Heart left ventricle (tissue), 16 donors: ENCODE measurements at regions not wholly inside any gene's neighbourhood (a gene's known extent, or its start where the extent isn't known, plus 50 kb on each side); places are given as distances from the start of the nearest gene placed in this dataset.

Source experiments
- ATAC-seq, 4 donors: fragments of 200-7000 bp; cut with Tn5 transposase; one replicate each; pipeline ENCODE4 v1.9.1; 2020 to 2022; ENCODE audit warnings: moderate library complexity in 4 of 4, mild to moderate bottlenecking in 3 of 4, moderate number of reproducible peaks in 1 of 4
- DNase-seq, 5 donors: peaks; one replicate each; pipeline ENCODE4 v3.0.0-alpha.2; 2020
- H3K27ac ChIP-seq, 12 donors: fragments of 200-600 bp; sonication (generic) in 4 of 12; one replicate each; pipeline versions ENCODE4 v1.5.0 to v1.8.0; 2016 to 2022; ENCODE audit warnings: mild to moderate bottlenecking in 2 of 12
- H3K27me3 ChIP-seq, 9 donors: fragments of 200-600 bp; sonication (generic) in 2 of 9; one replicate each; pipeline versions ENCODE4 v1.5.1 to v1.8.0; 2016 to 2022; ENCODE audit warnings: mild to moderate bottlenecking in 3 of 9
- H3K36me3 ChIP-seq, 9 donors: fragments of 200-600 bp; sonication (generic) in 2 of 9; one replicate each; pipeline versions ENCODE4 v1.5.0 to v1.8.0; 2018 to 2022; ENCODE audit warnings: mild to moderate bottlenecking in 2 of 9
- H3K4me1 ChIP-seq, 12 donors: fragments of 200-600 bp; sonication (generic) in 4 of 12; one replicate each; pipeline versions ENCODE4 v1.5.0 to v1.8.0; 2016 to 2022; ENCODE audit warnings: mild to moderate bottlenecking in 3 of 12
- H3K4me3 ChIP-seq, 12 donors: fragments of 200-600 bp; sonication (generic) in 4 of 12; one replicate each; pipeline versions ENCODE4 v1.5.0 to v1.8.0; 2017 to 2022; ENCODE audit warnings: mild to moderate bottlenecking in 9 of 12, moderate library complexity in 4 of 12
- H3K9me3 ChIP-seq, 12 donors: fragments of 200-600 bp; sonication (generic) in 4 of 12; one replicate each; pipeline versions ENCODE4 v1.5.0 to v1.8.0; 2016 to 2022; ENCODE audit warnings: mild to moderate bottlenecking in 1 of 12
- CTCF ChIP-seq, 12 donors: fragments of 200-600 bp; sonication (generic) in 4 of 12; IDR thresholded peaks; one replicate each; pipeline versions ENCODE4 v1.5.0 to v1.8.0; 2018 to 2022; ENCODE audit warnings: antibody characterized with exemption in 12 of 12, mild to moderate bottlenecking in 5 of 12
- POLR2A ChIP-seq, 2 donors: fragments of 450-650 bp; IDR thresholded peaks; one replicate each; pipeline ENCODE4 v1.6.1; 2017; ENCODE audit warnings: antibody characterized with exemption in 2 of 2, mild to moderate bottlenecking in 2 of 2, moderate library complexity in 2 of 2
- WGBS, 4 donors: extraction: QIAGEN DNeasy Blood & Tissue Kit in 2 of 4; methylation state at CpG; one replicate each; pipeline versions ENCODE4 v1.1.5 to v1.1.7; 2013 to 2018; 5-methylcytosine and 5-hydroxymethylcytosine counted together
- intact Hi-C, 10 donors: fragments of 100-400 bp; cut with DNase I; formaldehyde crosslinking; loops; one replicate each; pipeline versions ENCODE4 v1.11.1 to v1.14.2; 2022
- donor health status: ischemic (EF 13 %, LVEDD 7.1; RV severe dilation, severe dysfunction).
- donor health status: healthy with polysubstance abuse.
- donor health status: DM: no; HTN: yes; CAD: no.
- donor health status: DM: no; HTN: no; CAD: no.
- donor health status: ischemic (EF 25% LVEDD 6.9; RV normal size, moderate dysfunction).
- donor health status: ischemic (EF 25% LVEDD 5.7; RV mildly dilated, moderate dysfunction).
- donor health status: healthy.
- donor health status: DM: yes; HTN: yes; CAD: no.
- donor health status: ischemic (EF 35%, LVEDD 5.7; RV mildly dilated, moderate dysfunction).
- donor health status: nonischemic (EF 11% LVEDD 7.7; RV severe dilation, severe dysfunction).
- donor health status: DM: yes; HTN: yes; CAD: no.
- donor health status: PGD.
- donor health status: ischemic (EF 29% LVEDD 5.4; RV normal size, mild dysfunction).
- donor health status: nonischemic (EF 23%, LVEDD 6.1; RV moderate dilation, normal function).

DNA sequence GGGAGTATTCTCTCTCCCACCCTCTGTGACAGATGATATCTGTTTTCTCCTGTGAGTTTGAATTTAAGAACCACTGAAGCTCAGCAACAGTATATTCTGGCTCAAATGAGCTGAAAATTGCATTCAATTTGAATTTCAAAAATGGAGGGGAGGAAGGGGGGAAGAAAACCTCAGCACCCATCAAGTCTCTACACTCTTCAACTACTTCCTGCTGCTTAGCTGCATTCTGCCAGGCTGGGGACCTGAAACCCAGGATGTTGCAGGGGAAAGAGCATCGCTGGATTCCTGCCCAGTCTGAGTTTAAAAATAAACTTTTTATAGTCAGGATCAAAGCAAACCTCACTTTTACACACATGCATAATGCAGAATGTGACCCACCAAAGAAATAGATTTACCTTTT is 214.3 kb upstream of the ESRRG start:
- no peak overlapping the region for H3K27ac ChIP-seq
- intact Hi-C loops = no loop called here
- DNase-seq (no peak), ATAC-seq (no peak)
- no peaks in the 10 kb centered on the region for H3K36me3 ChIP-seq
- H3K9me3 ChIP-seq = no peaks in the 10 kb centered on the region
- TF ChIP-seq POLR2A (IDR thresholded peaks at IDR 0.05) = no peak
- no peak for TF ChIP-seq CTCF (IDR thresholded peaks at IDR 0.05)
- no peak overlapping the region for H3K4me3 ChIP-seq
- no peaks in the 10 kb centered on the region for H3K4me1 ChIP-seq
- H3K27me3 ChIP-seq = no peaks in the 10 kb centered on the region
- WGBS, 4 donors = 17 to 22% (median 21%) methylated on average over 1 of the region's 1 CpG

- intact Hi-C loops = no loop called here
- no peak overlapping the region for H3K4me3 ChIP-seq
- no peaks in the 10 kb centered on the region for H3K36me3 ChIP-seq
- ATAC-seq = no peak
- no peak overlapping the region for H3K27ac ChIP-seq
- WGBS, 4 donors = 86 to 100% (median 96%) methylated on average over 1 of the region's 1 CpG
- no peaks in the 10 kb centered on the region for H3K4me1 ChIP-seq
- no peaks in the 10 kb centered on the region for H3K9me3 ChIP-seq
- TF ChIP-seq POLR2A (IDR thresholded peaks at IDR 0.05) (no peak), CTCF (IDR thresholded peaks at IDR 0.05) (no peak)
- no peaks in the 10 kb centered on the region for H3K27me3 ChIP-seq
- no peak for DNase-seq
Observed at GRCh38 chr1:216936779-216937178, 213.6 kb upstream of the ESRRG start.

DNA sequence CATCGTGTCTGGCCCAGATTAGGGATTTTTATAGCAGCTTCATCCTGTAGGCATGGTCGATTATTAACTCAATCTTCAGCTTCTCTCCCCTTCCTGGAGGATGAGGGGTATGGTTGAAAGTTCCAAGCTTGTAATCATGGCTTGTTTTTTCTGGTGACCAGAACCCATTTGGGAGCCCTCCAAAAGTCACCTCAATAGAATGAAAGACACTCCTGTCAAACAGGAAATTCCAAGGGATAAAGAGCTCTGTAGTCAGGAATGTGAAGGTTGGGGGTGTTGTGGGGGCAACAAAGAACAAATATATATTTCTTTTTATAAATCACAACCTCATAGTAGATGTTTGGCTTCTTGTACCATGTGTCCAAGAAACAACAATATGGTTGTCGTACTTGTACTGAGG is 212.7 kb upstream of the ESRRG start:
- no peak for DNase-seq
- Histone ChIP-seq H3K27me3 (no peaks in the 10 kb centered on the region), H3K4me1 (no peaks in the 10 kb centered on the region), H3K27ac (no peak overlapping the region), H3K4me3 (no peak overlapping the region), H3K36me3 (no peaks in the 10 kb centered on the region), H3K9me3 (no peaks in the 10 kb centered on the region)
- intact Hi-C loops = no loop called here
- WGBS, 4 donors = 70 to 78% (median 75%) methylated on average over 3 of the region's 3 CpGs
- TF ChIP-seq CTCF (IDR thresholded peaks at IDR 0.05) = no peak
- TF ChIP-seq POLR2A (IDR thresholded peaks at IDR 0.05) = no peak
- no peak for ATAC-seq

GRCh38 chr1:216932424-216932823 is 209.2 kb upstream of the ESRRG start:
- Histone ChIP-seq H3K27me3 (no peaks in the 10 kb centered on the region), H3K4me3 (no peak overlapping the region), H3K36me3 (no peaks in the 10 kb centered on the region), H3K9me3 (no peaks in the 10 kb centered on the region), H3K27ac (no peak overlapping the region), H3K4me1 (no peaks in the 10 kb centered on the region)
- no peak for DNase-seq
- ATAC-seq = no peak
- 90 to 98% (median 95%) methylated on average over 3 of the region's 3 CpGs for WGBS, 4 donors
- intact Hi-C loops = no loop called here
- TF ChIP-seq POLR2A (IDR thresholded peaks at IDR 0.05) (no peak), CTCF (IDR thresholded peaks at IDR 0.05) (no peak)
